Esophagus squamous epithelium (tissue), 5 donors: ENCODE measurements at regions not wholly inside any gene's neighbourhood (a gene's known extent, or its start where the extent isn't known, plus 50 kb on each side); places are given as distances from the start of the nearest gene placed in this dataset.

ENCODE experiments used
- DNase-seq: peaks from one replicate; lab custom pipeline; 2025; lab: John Stamatoyannopoulos, UW
- H3K27ac ChIP-seq, 4 donors: fragments of 200-600 bp; sonication (generic); one replicate each; pipeline ENCODE4 v1.5.1; 2016 to 2019; ENCODE audit warnings: mild to moderate bottlenecking in 1 of 4
- H3K27me3 ChIP-seq, 4 donors: fragments of 200-600 bp; sonication (generic); 1 replicate in 3 of 4; 2 replicates in 1 of 4; pipeline versions ENCODE4 v1.5.1 to v1.6.0; 2017 to 2021; ENCODE audit warnings: antibody characterized with exemption in 1 of 4
- H3K36me3 ChIP-seq, 3 donors: fragments of 200-600 bp; sonication (generic); one replicate each; pipeline ENCODE4 v1.5.1; 2016 to 2019
- H3K4me1 ChIP-seq, 3 donors: fragments of 200-600 bp; sonication (generic); one replicate each; pipeline ENCODE4 v1.5.1; 2017 to 2019
- H3K4me3 ChIP-seq, 4 donors: fragments of 200-600 bp; sonication (generic); 1 replicate in 3 of 4; 2 replicates in 1 of 4; pipeline ENCODE4 v1.5.1; 2016 to 2019; ENCODE audit warnings: mild to moderate bottlenecking in 2 of 4, moderate library complexity in 1 of 4
- H3K9me3 ChIP-seq, 3 donors: fragments of 200-600 bp; sonication (generic); one replicate each; pipeline ENCODE4 v1.5.1; 2016 to 2019
- POLR2A ChIP-seq, 4 donors: fragments of 450-650 bp; IDR thresholded peaks; one replicate each; pipeline ENCODE4 v1.6.1; 2017; ENCODE audit warnings: antibody characterized with exemption in 4 of 4, mild to moderate bottlenecking in 4 of 4, moderate library complexity in 3 of 4
- WGBS, 2 donors: methylation state at CpG; one replicate each; pipeline ENCODE4 v1.1.5; 2018; 5-methylcytosine and 5-hydroxymethylcytosine counted together
- intact Hi-C: fragments of 100-400 bp; cut with DNase I; formaldehyde crosslinking; loops from one replicate; pipeline ENCODE4 v1.15.0; 2022
- TF ChIP-seq, protein P1 (sequence below), 6 experiments: fragments of 450-650 bp in 4 of 6; fragments of 200-600 bp in 2 of 6; sonication (generic) in 2 of 6; IDR thresholded peaks; one replicate each; pipeline ENCODE4 v1.5.1; 2016 to 2019; ENCODE audit warnings: antibody characterized with exemption in 6 of 6, mild to moderate bottlenecking in 4 of 6, moderate library complexity in 4 of 6
- donor health status: DM: yes; HTN: yes; CAD: no.

DNA sequence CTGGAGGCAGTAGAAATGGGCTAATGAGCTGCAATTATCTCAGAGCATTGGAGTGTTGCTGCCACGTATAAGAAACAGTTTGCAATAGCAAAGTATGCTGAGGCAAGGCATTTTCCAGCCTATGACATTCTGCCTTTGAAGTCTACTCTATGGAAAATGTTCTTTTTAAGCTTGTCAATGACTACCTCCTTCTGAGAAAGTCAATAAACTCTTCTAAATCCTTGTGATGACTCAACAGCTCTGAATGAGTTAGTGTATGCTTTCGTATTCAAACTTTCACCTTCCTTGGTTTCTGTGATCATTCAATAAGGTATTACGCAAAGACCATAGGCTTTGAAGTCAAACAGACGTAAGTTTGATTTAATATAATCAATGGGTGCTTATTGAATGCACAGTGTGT, 111.2 kb downstream of the CAPZA3 start:
- Histone ChIP-seq H3K27ac (no peak overlapping the region), H3K4me3 (no peak overlapping the region), H3K9me3 (no peaks in the 10 kb centered on the region), H3K36me3 (no peaks in the 10 kb centered on the region), H3K4me1 (peaks cover 0 to 8% (median 3%) of the 10 kb centered on the region in 3 donors), H3K27me3 (no peaks in the 10 kb centered on the region)
- WGBS, 2 donors, result 42 to 46% methylated on average over 4 of the region's 4 CpGs
- intact Hi-C loops, result no loop called here
- no peak for DNase-seq
- TF ChIP-seq POLR2A (IDR thresholded peaks at IDR 0.05), result no peak
- TF ChIP-seq, protein P1, sequence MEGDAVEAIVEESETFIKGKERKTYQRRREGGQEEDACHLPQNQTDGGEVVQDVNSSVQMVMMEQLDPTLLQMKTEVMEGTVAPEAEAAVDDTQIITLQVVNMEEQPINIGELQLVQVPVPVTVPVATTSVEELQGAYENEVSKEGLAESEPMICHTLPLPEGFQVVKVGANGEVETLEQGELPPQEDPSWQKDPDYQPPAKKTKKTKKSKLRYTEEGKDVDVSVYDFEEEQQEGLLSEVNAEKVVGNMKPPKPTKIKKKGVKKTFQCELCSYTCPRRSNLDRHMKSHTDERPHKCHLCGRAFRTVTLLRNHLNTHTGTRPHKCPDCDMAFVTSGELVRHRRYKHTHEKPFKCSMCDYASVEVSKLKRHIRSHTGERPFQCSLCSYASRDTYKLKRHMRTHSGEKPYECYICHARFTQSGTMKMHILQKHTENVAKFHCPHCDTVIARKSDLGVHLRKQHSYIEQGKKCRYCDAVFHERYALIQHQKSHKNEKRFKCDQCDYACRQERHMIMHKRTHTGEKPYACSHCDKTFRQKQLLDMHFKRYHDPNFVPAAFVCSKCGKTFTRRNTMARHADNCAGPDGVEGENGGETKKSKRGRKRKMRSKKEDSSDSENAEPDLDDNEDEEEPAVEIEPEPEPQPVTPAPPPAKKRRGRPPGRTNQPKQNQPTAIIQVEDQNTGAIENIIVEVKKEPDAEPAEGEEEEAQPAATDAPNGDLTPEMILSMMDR (IDR thresholded peaks at IDR 0.05), result no peak

DNA sequence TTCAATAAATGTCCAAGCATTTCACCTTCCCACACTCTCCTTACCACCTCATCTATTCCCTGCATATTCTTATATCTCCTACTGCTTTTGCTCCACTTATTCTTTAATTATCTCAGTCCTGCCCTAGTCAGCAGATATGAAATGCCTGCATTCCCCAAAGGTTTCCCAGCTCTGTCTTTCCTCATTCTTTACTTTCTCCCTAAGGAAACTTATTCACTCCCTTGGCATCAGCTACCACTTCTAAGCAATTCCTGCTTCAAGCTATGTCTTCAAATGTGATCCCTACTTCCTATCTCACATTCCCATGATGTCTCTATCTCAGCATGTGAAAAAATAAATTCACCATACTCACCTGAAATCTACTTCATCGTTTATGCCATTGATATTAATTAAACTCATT, 111.8 kb downstream of the CAPZA3 start:
- intact Hi-C loops, result no loop called here
- H3K36me3 ChIP-seq, result no peaks in the 10 kb centered on the region
- H3K4me3 ChIP-seq, result no peak overlapping the region
- TF ChIP-seq POLR2A (IDR thresholded peaks at IDR 0.05), result no peak
- TF ChIP-seq, protein P1 (IDR thresholded peaks at IDR 0.05), result no peak
- no peaks in the 10 kb centered on the region for H3K27me3 ChIP-seq
- peaks cover 0 to 8% (median 3%) of the 10 kb centered on the region in 3 donors for H3K4me1 ChIP-seq
- WGBS, 2 donors, result 73 to 96% methylated on average over 1 of the region's 1 CpG
- H3K9me3 ChIP-seq, result no peaks in the 10 kb centered on the region
- no peak for DNase-seq
- no peak overlapping the region for H3K27ac ChIP-seq

DNA sequence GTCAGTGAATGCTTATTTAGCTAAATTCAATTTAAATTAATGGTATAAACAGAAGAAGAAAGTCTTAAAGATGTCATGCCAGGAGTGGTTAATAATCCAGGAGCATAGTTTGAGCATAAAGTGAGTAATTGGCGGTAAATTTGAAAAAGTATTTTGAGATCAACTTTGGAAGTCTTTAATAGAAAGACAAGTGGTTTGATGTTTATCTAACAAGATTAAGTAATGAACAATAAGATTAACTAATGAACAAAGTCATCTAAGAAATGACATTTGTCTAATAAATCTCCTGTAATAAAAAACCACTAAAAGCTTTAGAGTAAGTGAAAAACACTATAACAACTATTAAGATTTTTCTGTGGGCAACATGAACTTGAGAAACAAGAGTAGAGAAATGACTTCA, 112.8 kb downstream of the CAPZA3 start:
- no peaks in the 10 kb centered on the region for H3K36me3 ChIP-seq
- no peak for DNase-seq
- no peak overlapping the region for H3K4me3 ChIP-seq
- H3K27ac ChIP-seq, result no peak overlapping the region
- intact Hi-C loops, result no loop called here
- no peaks in the 10 kb centered on the region for H3K27me3 ChIP-seq
- 56 to 96% methylated on average over 1 of the region's 1 CpG for WGBS, 2 donors
- no peaks in the 10 kb centered on the region for H3K9me3 ChIP-seq
- TF ChIP-seq, protein P1 (IDR thresholded peaks at IDR 0.05), result no peak
- no peak for TF ChIP-seq POLR2A (IDR thresholded peaks at IDR 0.05)
- peaks cover 0 to 4% (median 3%) of the 10 kb centered on the region in 3 donors for H3K4me1 ChIP-seq

DNA sequence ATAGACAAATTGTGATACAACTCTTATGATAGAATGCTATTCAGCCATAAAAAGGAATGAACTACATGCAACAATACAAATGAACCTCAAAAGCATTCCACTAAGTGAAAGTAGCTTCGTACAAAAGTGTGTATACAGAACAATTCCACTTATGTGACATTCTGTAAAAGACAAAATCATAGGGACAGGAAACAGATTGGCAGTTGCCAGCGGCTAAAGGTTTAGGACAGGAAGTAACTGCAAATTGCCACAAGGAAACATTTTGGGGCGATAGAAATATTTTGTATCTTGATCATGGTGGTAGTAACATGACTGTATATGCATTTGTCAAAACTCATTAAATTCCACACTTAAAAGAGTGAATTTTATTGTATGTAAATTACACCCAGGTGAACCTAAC, 113.4 kb downstream of the CAPZA3 start:
- no peak for TF ChIP-seq POLR2A (IDR thresholded peaks at IDR 0.05)
- TF ChIP-seq, protein P1 (IDR thresholded peaks at IDR 0.05), result no peak
- intact Hi-C loops, result no loop called here

DNA sequence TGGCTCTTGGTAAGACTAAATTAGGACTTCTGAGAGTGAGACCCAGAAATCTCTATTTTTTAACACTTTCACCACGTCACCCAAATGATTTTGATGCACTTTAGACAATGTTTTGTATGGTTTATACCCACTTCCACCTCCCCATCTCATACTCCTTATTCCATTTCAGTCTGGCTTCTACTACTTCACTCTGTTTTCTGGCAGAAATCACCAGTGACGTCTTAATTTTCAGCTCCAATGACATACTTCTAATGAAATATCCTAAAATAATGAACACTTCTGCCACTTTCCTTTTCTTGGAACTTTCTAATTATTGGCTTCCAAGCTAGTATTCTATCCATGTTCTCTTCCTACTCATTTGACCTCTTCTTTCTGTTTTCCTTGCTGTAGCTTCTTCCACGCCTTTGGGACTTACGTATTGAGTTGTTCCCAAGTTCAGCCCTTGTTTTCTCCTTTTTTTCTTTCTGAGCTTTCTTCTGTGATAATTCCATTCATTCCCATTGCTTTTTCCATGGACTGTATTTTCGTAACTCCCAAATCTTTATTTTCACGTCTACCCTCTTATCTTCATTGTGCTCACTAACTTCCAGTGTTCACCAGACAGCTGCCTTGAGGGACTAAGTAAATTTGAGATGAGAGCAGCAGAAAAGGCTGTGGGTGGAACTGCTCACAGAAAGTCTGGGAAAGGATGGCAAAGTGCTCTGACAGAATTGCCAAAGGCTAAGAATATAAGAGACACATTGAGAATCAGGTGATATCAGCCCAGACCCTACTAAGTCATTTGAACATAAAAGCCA, 115.8 kb downstream of the CAPZA3 start:
- no peak for TF ChIP-seq POLR2A (IDR thresholded peaks at IDR 0.05)
- TF ChIP-seq, protein P1 (IDR thresholded peaks at IDR 0.05), result no peak
- H3K9me3 ChIP-seq, result no peaks in the 10 kb centered on the region
- intact Hi-C loops, result no loop called here
- DNase-seq, result no peak
- no peaks in the 10 kb centered on the region for H3K36me3 ChIP-seq
- H3K4me1 ChIP-seq, result peaks cover 0 to 2% (median 2%) of the 10 kb centered on the region in 3 donors
- no peak overlapping the region for H3K4me3 ChIP-seq
- no peak overlapping the region for H3K27ac ChIP-seq
- 80 to 87% methylated on average over 6 of the region's 6 CpGs for WGBS, 2 donors
- H3K27me3 ChIP-seq, result no peaks in the 10 kb centered on the region

More for the DNA sequence above, 113.4 kb downstream of the CAPZA3 start:
- Histone ChIP-seq H3K9me3 (no peaks in the 10 kb centered on the region), H3K4me1 (peaks cover 0 to 4% (median 3%) of the 10 kb centered on the region in 3 donors), H3K27ac (no peak overlapping the region), H3K4me3 (no peak overlapping the region), H3K27me3 (no peaks in the 10 kb centered on the region), H3K36me3 (no peaks in the 10 kb centered on the region)
- 55 to 62% methylated on average over 3 of the region's 3 CpGs for WGBS, 2 donors
- no peak for DNase-seq
